SK-N-MC (cell line): ENCODE measurements at regions not wholly inside any gene's neighbourhood (a gene's known extent, or its start where the extent isn't known, plus 50 kb on each side); places are given as distances from the start of the nearest gene placed in this dataset.

Experiments
- EZH2 ChIP-seq: fragments of 200-600 bp; sonication (generic); IDR thresholded peaks from one replicate; pipeline ENCODE4 v1.6.1; 2017; ENCODE audit warnings: antibody characterized with exemption
- POLR2AphosphoS5 ChIP-seq: IDR thresholded peaks from 2 replicates; pipeline ENCODE4 v1.6.1; 2012; ENCODE audit warnings: mild to moderate bottlenecking, low read depth, low read length, borderline replicate concordance

DNA sequence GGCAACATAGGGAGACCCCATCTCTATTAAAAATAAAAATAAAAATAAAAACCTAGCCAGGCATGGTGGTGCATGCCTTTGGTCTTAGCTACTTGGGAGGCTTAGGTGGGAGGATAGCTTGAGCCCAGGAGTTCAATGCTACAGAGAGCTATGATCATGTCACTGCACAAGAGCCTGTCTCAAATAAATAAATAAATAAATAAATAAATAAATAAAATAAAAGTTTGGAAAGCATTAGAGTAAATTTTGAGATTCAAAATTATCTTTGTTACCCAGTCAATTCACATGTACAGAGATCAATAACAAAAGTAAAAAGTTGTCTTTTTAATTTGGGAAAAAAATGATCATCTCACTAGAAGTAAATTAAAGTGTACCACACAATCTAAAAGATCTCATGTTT is 255.8 kb upstream of the MYO3A start:
- TF ChIP-seq POLR2AphosphoS5 (no peak), EZH2 (no peak)
